Right ventricle myocardium superior (tissue), 1 donor: ENCODE measurements at regions not wholly inside any gene's neighbourhood (a gene's known extent, or its start where the extent isn't known, plus 50 kb on each side); places are given as distances from the start of the nearest gene placed in this dataset.

ENCODE experiments used
- ATAC-seq: fragments of 200-7000 bp; cut with Tn5 transposase; one replicate; pipeline ENCODE4 v1.9.1; 2020; ENCODE audit warnings: mild to moderate bottlenecking; ENCODE audit not compliant: poor library complexity
- DNase-seq: peaks from one replicate; pipeline ENCODE4 v3.0.0-alpha.2; 2020
- intact Hi-C: fragments of 100-400 bp; cut with DNase I; formaldehyde crosslinking; loops from one replicate; pipeline ENCODE4 v1.11.2; 2022
- donor health status: DM: no; HTN: yes; CAD: no; lungs with severe emphysema.

GRCh38 chr22:23392420-23393121, 187.5 kb downstream of the IGLL1 start:
- ATAC-seq, result no peak
- intact Hi-C loops, result no loop called here
- DNase-seq, result no peak

- ATAC-seq (no peak), DNase-seq (no peak)
- intact Hi-C loops, result no loop called here
Measured at GRCh38 chr22:23391022-23391421, 189.1 kb downstream of the IGLL1 start.

GRCh38 chr22:23389271-23390071, 190.6 kb downstream of the IGLL1 start:
- ATAC-seq (no peak), DNase-seq (no peak)
- intact Hi-C loops, result loop anchor here (10.0 kb wide), 2 partner anchors 215 to 435 kb away; no protein-coding TSS in a partner anchor

GRCh38 chr22:23388517-23388890, 191.6 kb downstream of the IGLL1 start:
- ATAC-seq (no peak), DNase-seq (no peak)
- intact Hi-C loops, result loop anchor here (10.0 kb wide), 2 partner anchors 214 to 434 kb away; no protein-coding TSS in a partner anchor

- no peak for ATAC-seq
- DNase-seq, result no peak
- intact Hi-C loops, result loop anchor here (10.0 kb wide), 2 partner anchors 213 to 433 kb away; no protein-coding TSS in a partner anchor
Measured at GRCh38 chr22:23387827-23388516, 192.1 kb downstream of the IGLL1 start.

- no peak for ATAC-seq
- DNase-seq, result no peak
- intact Hi-C loops, result loop anchor here (10.0 kb wide), 2 partner anchors 212 to 432 kb away; no protein-coding TSS in a partner anchor
Measured at GRCh38 chr22:23386822-23387580, 193.1 kb downstream of the IGLL1 start.

- intact Hi-C loops, result loop anchor here (10.0 kb wide), 2 partner anchors 211 to 431 kb away; no protein-coding TSS in a partner anchor
- DNase-seq (peak; percentile 89), ATAC-seq (peak; percentile 90)
Measured at GRCh38 chr22:23385678-23386631, 194.1 kb downstream of the IGLL1 start.

GRCh38 chr22:23384923-23385677, 195.0 kb downstream of the IGLL1 start:
- intact Hi-C loops, result loop anchor here (10.0 kb wide), 2 partner anchors 210 to 430 kb away; no protein-coding TSS in a partner anchor
- DNase-seq, result no peak

GRCh38 chr22:23384431-23384830, 195.7 kb downstream of the IGLL1 start:
- intact Hi-C loops, result loop anchor here (10.0 kb wide), 2 partner anchors 210 to 430 kb away; no protein-coding TSS in a partner anchor
- ATAC-seq (no peak), DNase-seq (no peak)

More at GRCh38 chr22:23384923-23385677, 195.0 kb downstream of the IGLL1 start:
- ATAC-seq, result no peak

GRCh38 chr22:23383491-23384361, 196.4 kb downstream of the IGLL1 start:
- intact Hi-C loops, result loop anchor here (10.0 kb wide), 2 partner anchors 209 to 429 kb away; no protein-coding TSS in a partner anchor
- peak; percentile 40 for DNase-seq
- ATAC-seq, result no peak

GRCh38 chr22:23382428-23383218, 197.5 kb downstream of the IGLL1 start:
- intact Hi-C loops, result loop anchor here (10.0 kb wide), 2 partner anchors 208 to 428 kb away; no protein-coding TSS in a partner anchor

GRCh38 chr22:23381661-23382427, 198.2 kb downstream of the IGLL1 start:
- intact Hi-C loops, result loop anchor here (10.0 kb wide), 2 partner anchors 207 to 427 kb away; no protein-coding TSS in a partner anchor
- DNase-seq, result no peak
- no peak for ATAC-seq

More at GRCh38 chr22:23382428-23383218, 197.5 kb downstream of the IGLL1 start:
- no peak for DNase-seq
- no peak for ATAC-seq

- DNase-seq (no peak), ATAC-seq (no peak)
- intact Hi-C loops, result loop anchor here (10.0 kb wide), 2 partner anchors 206 to 426 kb away; no protein-coding TSS in a partner anchor
Measured at GRCh38 chr22:23380911-23381310, 199.2 kb downstream of the IGLL1 start.

- intact Hi-C loops, result loop anchor here (10.0 kb wide), 2 partner anchors 205 to 425 kb away; no protein-coding TSS in a partner anchor
- DNase-seq (no peak), ATAC-seq (no peak)
Measured at GRCh38 chr22:23380230-23380573, 199.9 kb downstream of the IGLL1 start.
